Left forelimb (tissue), 1 donor: ENCODE measurements at regions not wholly inside any gene's neighbourhood (a gene's known extent, or its start where the extent isn't known, plus 50 kb on each side); places are given as distances from the start of the nearest gene placed in this dataset.

ENCODE experiments used
- DNase-seq: peaks from one replicate; pipeline ENCODE4 v3.0.0-alpha.2; 2018; ENCODE audit warnings: low spot score

DNA sequence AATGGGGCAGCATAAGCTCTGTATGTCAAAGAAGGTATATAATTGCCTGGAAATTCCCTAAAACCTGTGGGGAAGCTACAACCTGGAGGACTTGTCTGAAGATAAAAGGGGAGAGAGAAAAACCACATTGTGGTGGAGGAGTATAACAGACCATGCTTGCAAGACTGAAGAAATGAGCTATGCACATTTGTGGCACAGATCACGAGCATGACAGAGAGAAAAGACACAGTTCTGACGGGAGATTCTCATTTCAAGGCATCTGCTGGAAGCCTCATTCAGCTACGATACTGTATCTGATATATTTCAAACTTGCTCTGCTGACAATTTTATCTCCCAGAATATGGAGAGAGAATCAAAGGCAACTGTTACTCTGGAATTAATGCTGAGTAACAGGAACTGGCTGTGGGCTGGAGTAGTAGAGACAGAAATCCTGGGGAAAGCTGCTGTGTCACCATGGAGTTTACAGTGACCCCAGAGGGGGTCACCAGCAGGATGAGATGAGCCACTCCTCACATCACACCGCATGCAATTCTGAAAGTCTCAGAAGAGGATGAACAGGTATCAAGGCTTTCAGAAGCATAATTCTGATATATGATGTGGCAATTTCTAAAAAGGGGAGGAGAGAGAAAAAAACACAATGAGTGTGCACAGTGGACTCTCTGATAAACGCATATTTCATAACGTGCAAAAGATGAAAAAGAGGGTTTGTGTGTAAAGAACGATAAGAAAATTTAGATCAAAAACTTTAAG is 528.8 kb downstream of the IRX1 start:
- no peak for DNase-seq

DNA sequence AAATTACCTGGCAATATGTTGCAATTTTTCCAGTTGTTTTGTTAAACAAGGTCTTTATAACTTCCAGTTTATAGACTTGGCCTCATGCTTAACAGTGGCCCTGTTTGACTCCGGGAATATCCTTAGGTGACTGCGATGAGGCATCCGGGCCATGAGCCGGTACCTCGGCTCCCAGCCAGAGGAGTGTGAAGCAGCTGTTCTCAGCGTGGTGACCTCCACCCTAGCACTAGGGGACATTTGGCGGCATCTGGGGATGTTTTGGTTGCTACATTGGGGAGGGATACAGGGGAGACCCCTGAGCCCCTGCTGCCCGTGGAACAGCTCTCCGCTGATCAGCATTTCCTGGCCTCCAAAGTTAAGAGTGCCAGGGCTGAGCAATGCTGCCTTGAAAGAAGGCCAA is 533.4 kb downstream of the IRX1 start:
- DNase-seq = no peak

GRCh38 chr5:4129523-4129922 is 533.9 kb downstream of the IRX1 start:
- DNase-seq = no peak

DNA sequence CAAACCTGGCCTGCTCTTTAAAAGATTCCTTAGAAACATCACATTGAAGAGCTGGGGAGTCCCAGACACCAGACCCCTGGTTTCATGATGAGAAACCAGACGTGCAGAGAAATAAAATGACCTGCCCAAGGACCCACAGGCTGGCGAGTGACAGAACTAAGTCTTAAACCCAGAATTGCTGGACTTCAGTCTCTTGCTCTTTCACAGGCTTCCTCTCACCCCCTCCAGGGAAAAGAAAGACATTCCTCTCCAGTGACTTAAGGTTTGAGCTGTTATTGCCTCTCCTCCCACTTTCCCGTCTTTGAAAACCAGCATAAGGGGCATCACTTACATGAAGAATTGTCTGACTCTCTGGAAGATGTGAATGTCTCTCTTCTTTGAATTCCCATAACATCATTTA is 535.2 kb downstream of the IRX1 start:
- no peak for DNase-seq

GRCh38 chr5:4137781-4138180 is 542.1 kb downstream of the IRX1 start:
- DNase-seq = no peak

- DNase-seq = no peak
Observed at GRCh38 chr5:4142842-4143241, 547.2 kb downstream of the IRX1 start.

- no peak for DNase-seq
Observed at GRCh38 chr5:4144411-4145007, 548.9 kb downstream of the IRX1 start.

DNA sequence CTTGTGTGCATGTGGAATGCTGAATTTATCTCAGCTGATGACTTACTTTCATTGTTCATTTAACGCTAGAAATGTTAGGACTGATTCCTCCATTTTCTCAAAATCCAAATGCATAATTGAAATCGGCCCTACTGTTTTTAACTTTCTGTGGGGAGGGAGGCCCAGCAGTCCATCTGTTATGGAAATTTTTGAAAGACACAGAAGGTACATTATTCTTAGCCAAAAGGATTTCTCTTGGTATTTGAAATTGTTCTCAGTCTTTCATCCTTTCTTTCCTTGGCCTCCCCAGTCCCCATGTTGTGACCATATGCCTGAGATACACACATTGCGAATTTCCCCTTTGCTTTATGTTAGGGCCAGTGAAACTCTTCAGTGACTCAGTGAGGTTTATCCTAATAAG is 549.9 kb downstream of the IRX1 start:
- no peak for DNase-seq

DNA sequence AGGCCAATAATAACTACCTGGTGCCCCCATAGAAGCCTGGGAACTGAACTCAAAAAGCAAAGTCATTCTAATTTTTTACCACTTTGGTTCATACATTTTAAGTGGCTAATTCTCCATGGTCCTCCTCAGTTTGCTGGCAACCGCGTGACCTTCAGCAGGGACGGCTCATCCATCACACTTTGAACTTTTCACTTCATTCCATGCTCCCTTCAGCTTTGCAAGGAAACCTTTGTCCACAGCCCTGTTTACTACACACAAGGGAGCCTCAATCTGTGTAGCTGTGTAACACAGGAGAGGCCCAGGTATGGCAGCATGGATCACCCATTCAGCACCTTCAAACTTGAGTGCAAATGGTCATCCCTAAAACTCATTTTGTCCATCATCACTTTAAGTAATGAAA is 552.4 kb downstream of the IRX1 start:
- DNase-seq = no peak

DNA sequence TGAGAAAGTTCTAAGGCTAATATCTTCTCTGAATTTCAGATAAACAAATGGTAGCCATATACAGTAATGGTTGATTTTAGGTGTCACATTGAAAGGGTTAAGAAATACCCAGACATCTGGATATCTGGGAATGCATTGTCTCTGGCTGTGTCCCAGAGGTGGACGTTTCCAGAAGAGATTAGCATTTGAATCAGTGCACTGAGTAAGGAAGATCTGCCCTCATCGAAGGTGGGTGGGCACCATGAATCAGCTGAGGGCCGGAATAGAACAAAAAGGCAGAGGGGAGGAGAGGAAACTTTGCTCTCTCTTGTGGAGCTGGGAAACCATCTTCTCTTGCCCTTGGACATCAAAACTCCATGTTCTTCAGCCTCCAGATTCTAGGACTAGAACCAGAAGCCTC is 554.4 kb downstream of the IRX1 start:
- no peak for DNase-seq

GRCh38 chr5:4156153-4156552 is 560.5 kb downstream of the IRX1 start:
- DNase-seq = no peak

GRCh38 chr5:4156889-4157288 is 561.3 kb downstream of the IRX1 start:
- DNase-seq = no peak

GRCh38 chr5:4158750-4159447 is 563.3 kb downstream of the IRX1 start:
- DNase-seq = no peak

- no peak for DNase-seq
Observed at GRCh38 chr5:4159681-4160080, 564.0 kb downstream of the IRX1 start.

DNA sequence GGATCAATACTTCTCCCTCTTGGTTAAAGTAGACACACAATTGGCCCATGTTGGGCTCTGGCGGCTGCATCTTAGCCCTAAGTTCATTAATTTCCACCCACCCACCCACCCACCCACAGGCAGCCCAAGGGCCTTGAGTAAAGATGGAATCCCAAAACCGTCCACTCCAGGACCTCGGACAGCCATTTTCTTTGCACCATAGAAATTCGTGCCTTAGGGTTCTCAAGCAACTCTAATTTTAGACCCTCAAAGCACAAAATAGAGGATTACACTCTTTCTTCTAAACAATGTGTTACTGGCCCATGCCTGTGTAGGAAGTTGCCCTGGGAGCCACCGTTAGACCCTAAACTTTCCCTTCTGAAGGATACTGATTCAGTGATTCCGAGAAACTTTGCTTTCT is 568.5 kb downstream of the IRX1 start:
- no peak for DNase-seq

DNA sequence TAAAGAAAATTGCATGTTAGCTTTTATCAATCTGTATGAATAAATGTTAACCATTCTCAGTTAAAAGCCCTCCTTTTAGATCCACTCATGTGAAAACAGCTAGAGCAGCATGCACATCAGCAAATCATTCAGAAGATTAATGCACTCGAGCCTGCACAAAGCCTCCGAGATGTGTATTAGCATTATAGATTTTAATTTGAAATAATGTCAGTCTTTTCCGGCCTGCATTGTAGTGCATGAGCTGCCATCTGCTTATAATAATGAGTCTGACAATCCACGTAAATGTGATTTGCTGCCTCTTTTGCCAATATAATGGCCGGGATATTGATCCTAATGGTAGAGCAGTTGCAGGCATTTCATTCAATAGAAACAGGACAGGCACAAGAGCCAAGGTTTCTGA is 585.1 kb downstream of the IRX1 start:
- DNase-seq = no peak

DNA sequence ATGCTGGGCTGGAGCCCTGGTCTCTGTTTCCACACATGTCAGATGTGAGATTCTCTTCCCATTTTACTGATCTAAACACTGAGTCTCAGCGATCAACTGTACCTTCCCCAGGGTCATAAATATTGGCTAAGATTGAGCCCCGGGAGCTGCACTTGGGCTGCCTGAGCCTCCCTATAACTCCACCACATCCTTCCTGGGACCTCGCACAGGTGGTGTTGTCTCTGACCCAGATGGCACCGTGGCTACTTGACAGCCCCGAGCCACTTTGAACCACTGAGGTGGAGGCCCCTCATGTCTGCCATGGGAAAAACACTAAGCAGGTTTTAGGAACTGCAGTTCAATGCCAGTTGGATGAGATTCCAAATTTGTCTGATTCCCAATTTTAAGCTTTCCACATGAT is 586.5 kb downstream of the IRX1 start:
- no peak for DNase-seq

- no peak for DNase-seq
Observed at GRCh38 chr5:4185127-4185526, 589.5 kb downstream of the IRX1 start.

GRCh38 chr5:4188704-4189103 is 593.1 kb downstream of the IRX1 start:
- DNase-seq = no peak

DNA sequence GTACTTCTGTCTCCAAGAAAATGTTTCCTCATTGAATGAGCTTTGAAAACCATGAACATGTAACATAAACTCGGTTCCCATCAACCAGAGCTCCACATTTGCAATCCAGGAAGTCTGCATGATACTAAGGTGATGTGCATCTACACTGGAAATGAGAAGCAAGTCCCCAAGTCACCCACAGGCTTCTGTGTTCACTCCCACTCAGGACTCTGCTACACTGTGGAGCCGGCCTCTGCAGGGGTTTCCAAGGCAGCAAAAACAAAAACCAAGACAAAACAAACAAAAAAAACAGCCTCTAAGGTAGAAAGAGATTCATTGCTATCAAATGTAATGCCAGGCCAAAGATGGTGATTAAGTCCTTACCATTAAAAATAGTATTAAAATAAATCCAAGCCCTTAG is 593.7 kb downstream of the IRX1 start:
- DNase-seq = no peak

DNA sequence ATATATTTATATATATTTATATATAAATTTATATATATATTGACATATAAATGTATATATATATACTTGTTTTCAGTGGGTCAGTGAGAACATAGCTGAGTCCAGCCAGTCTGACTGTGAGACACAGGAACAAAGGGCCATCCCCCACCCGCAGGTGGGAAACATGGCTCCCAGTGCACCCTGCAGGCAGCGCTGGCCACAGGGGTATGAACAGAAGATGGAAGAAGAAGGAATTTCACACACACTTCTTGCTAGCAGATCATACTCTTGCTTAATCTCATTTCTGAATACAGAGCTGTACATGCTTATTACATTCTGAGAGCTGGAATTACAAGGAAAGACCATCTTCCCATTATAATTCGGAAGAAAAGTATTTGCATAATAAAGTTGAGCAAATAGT is 595.4 kb downstream of the IRX1 start:
- DNase-seq = no peak

GRCh38 chr5:4191703-4192102 is 596.1 kb downstream of the IRX1 start:
- no peak for DNase-seq

DNA sequence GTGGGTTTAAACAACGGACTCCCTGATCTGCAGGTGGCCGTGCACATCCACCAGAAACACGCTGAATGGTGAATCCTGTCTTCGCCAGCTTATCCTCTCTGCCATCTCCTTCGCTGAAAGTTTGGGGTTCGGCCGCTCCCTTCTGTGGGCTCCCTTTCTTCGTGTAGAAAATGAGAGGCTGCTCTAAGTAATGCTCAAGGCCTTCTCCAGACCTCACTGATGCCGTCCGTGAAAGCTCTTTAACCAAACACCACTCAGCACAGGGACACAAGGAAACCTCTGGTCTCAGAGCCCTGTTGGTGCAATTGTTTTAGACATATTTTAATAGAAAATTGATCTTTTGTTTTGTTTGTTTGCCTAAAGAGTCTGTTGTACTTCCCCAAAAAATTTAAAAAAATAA is 596.5 kb downstream of the IRX1 start:
- no peak for DNase-seq

- no peak for DNase-seq
Observed at GRCh38 chr5:4196744-4197143, 601.1 kb downstream of the IRX1 start.
